Upper lobe of left lung (tissue), 6 donors: ENCODE measurements at regions not wholly inside any gene's neighbourhood (a gene's known extent, or its start where the extent isn't known, plus 50 kb on each side); places are given as distances from the start of the nearest gene placed in this dataset.

Source experiments
- ATAC-seq, 2 donors: fragments of 200-7000 bp; cut with Tn5 transposase; one replicate each; pipeline ENCODE4 v1.9.1; 2022; ENCODE audit warnings: mild to moderate bottlenecking in 2 of 2, moderate library complexity in 2 of 2; ENCODE audit not compliant: low FRiP score in 2 of 2
- DNase-seq, 2 donors: peaks; one replicate each; pipeline ENCODE4 v3.0.0-alpha.2; 2019 to 2020
- H3K27ac ChIP-seq, 4 donors: fragments of 200-600 bp; sonication (generic); one replicate each; pipeline ENCODE4 v1.5.1; 2016 to 2019
- H3K27me3 ChIP-seq, 4 donors: fragments of 200-600 bp; sonication (generic); one replicate each; pipeline ENCODE4 v1.5.1; 2017 to 2019
- H3K36me3 ChIP-seq, 4 donors: fragments of 200-600 bp; sonication (generic); one replicate each; pipeline ENCODE4 v1.5.1; 2016 to 2019
- H3K4me1 ChIP-seq, 4 donors: fragments of 200-600 bp; sonication (generic); one replicate each; pipeline ENCODE4 v1.5.1; 2018 to 2019
- H3K4me3 ChIP-seq, 4 donors: fragments of 200-600 bp; sonication (generic); one replicate each; pipeline ENCODE4 v1.5.1; 2017 to 2019; ENCODE audit warnings: mild to moderate bottlenecking in 2 of 4, moderate library complexity in 1 of 4
- H3K9me3 ChIP-seq, 4 donors: fragments of 200-600 bp; sonication (generic); one replicate each; pipeline ENCODE4 v1.5.1; 2018 to 2019
- EP300 ChIP-seq, 4 donors: sonication (generic); formaldehyde crosslinking; IDR thresholded peaks; one replicate each; pipeline ENCODE4 v1.5.1; 2017; ENCODE audit warnings: antibody characterized with exemption in 4 of 4, control low read depth in 2 of 4
- POLR2A ChIP-seq, 4 donors: fragments of 450-650 bp; IDR thresholded peaks; one replicate each; pipeline ENCODE4 v1.5.1; 2016 to 2017; ENCODE audit warnings: antibody characterized with exemption in 4 of 4, mild to moderate bottlenecking in 2 of 4
- POLR2AphosphoS5 ChIP-seq, 2 donors: sonication (generic); formaldehyde crosslinking; IDR thresholded peaks; one replicate each; pipeline ENCODE4 v1.5.1; 2017; ENCODE audit warnings: antibody characterized with exemption in 2 of 2
- WGBS, 2 donors: methylation state at CpG; one replicate each; pipeline ENCODE4 v1.1.5; 2017 to 2018; 5-methylcytosine and 5-hydroxymethylcytosine counted together
- TF ChIP-seq, protein P1 (sequence below), 6 experiments: fragments of 450-650 bp in 4 of 6; fragments of 200-600 bp in 2 of 6; sonication (generic) in 2 of 6; IDR thresholded peaks; one replicate each; pipeline ENCODE4 v1.5.1; 2016 to 2019; ENCODE audit warnings: antibody characterized with exemption in 6 of 6
- donor health status: DM: no; HTN: no; CAD: no; lungs with moderate emphysema.
- donor health status: DM: no; HTN: yes; CAD: no; lungs with severe emphysema.

- peak in 1 of 2 donors; percentile 51 for DNase-seq
- TF ChIP-seq, protein P1, sequence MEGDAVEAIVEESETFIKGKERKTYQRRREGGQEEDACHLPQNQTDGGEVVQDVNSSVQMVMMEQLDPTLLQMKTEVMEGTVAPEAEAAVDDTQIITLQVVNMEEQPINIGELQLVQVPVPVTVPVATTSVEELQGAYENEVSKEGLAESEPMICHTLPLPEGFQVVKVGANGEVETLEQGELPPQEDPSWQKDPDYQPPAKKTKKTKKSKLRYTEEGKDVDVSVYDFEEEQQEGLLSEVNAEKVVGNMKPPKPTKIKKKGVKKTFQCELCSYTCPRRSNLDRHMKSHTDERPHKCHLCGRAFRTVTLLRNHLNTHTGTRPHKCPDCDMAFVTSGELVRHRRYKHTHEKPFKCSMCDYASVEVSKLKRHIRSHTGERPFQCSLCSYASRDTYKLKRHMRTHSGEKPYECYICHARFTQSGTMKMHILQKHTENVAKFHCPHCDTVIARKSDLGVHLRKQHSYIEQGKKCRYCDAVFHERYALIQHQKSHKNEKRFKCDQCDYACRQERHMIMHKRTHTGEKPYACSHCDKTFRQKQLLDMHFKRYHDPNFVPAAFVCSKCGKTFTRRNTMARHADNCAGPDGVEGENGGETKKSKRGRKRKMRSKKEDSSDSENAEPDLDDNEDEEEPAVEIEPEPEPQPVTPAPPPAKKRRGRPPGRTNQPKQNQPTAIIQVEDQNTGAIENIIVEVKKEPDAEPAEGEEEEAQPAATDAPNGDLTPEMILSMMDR (IDR thresholded peaks at IDR 0.05): no peak
- TF ChIP-seq POLR2A (IDR thresholded peaks at IDR 0.05): no peak
- no peak for TF ChIP-seq EP300 (IDR thresholded peaks at IDR 0.05)
- TF ChIP-seq POLR2AphosphoS5 (IDR thresholded peaks at IDR 0.05): no peak
- ATAC-seq: no peak
- Histone ChIP-seq H3K9me3 (no peaks in the 10 kb centered on the region), H3K27me3 (no peaks in the 10 kb centered on the region), H3K36me3 (no peaks in the 10 kb centered on the region), H3K4me3 (no peak overlapping the region), H3K27ac (no peak overlapping the region), H3K4me1 (no peaks in the 10 kb centered on the region)
- WGBS, 2 donors: 67 to 86% methylated on average over 1 to 4 of the region's 4 CpGs
Observed at GRCh38 chr14:98393527-98393926, 878.5 kb downstream of the BCL11B start.

GRCh38 chr14:98404811-98405210 lies 867.2 kb downstream of the BCL11B start:
- Histone ChIP-seq H3K36me3 (no peaks in the 10 kb centered on the region), H3K4me3 (no peak overlapping the region), H3K27me3 (no peaks in the 10 kb centered on the region), H3K27ac (no peak overlapping the region), H3K9me3 (no peaks in the 10 kb centered on the region), H3K4me1 (no peaks in the 10 kb centered on the region)
- ATAC-seq: no peak
- TF ChIP-seq EP300 (IDR thresholded peaks at IDR 0.05) (no peak), POLR2A (IDR thresholded peaks at IDR 0.05) (no peak), POLR2AphosphoS5 (IDR thresholded peaks at IDR 0.05) (no peak)
- TF ChIP-seq, protein P1 (IDR thresholded peaks at IDR 0.05): no peak
- DNase-seq: no peak

DNA sequence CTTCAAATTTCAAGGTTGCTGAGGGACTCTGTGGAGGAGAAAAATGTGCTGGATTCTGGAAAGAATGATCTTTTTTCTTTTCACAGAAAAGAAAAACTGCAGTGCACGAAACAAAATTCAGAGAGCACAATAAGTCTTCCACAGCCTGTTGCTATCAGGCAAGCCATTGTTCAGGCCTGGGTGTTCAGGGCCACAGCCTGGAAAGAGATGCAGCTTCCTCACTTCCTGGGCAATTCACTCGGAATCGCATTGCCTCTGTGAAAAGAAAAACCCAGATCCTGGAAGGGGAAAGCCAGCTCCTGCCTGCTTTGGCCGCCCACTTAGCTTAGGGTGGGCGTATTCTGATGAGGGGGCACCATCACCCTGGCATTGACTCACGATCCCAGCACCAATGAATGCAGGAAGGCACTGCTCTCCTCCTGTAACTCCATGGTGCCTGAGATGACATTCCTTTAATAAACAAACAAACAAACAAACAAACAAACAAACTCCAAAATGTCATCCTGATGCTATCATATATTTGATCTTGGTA lies 863.9 kb downstream of the BCL11B start:
- no peaks in the 10 kb centered on the region for H3K27me3 ChIP-seq
- no peaks in the 10 kb centered on the region for H3K36me3 ChIP-seq
- ATAC-seq (no peak), DNase-seq (no peak)
- 55 to 71% methylated on average over 6 of the region's 6 CpGs for WGBS, 2 donors
- H3K9me3 ChIP-seq: no peaks in the 10 kb centered on the region
- H3K4me3 ChIP-seq: no peak overlapping the region
- TF ChIP-seq POLR2A (IDR thresholded peaks at IDR 0.05): no peak
- no peak for TF ChIP-seq EP300 (IDR thresholded peaks at IDR 0.05)
- TF ChIP-seq, protein P1 (IDR thresholded peaks at IDR 0.05): no peak
- no peak for TF ChIP-seq POLR2AphosphoS5 (IDR thresholded peaks at IDR 0.05)
- H3K27ac ChIP-seq: no peak overlapping the region
- no peaks in the 10 kb centered on the region for H3K4me1 ChIP-seq

GRCh38 chr14:98408713-98409112 lies 863.3 kb downstream of the BCL11B start:
- ATAC-seq: no peak

GRCh38 chr14:98411154-98411553 lies 860.8 kb downstream of the BCL11B start:
- Histone ChIP-seq H3K27me3 (no peaks in the 10 kb centered on the region), H3K36me3 (no peaks in the 10 kb centered on the region), H3K9me3 (no peaks in the 10 kb centered on the region), H3K4me1 (no peaks in the 10 kb centered on the region), H3K27ac (no peak overlapping the region), H3K4me3 (no peak overlapping the region)
- WGBS, 2 donors: 94% methylated on average over 8 of the region's 8 CpGs
- ATAC-seq: no peak
- no peak for DNase-seq
- no peak for TF ChIP-seq POLR2AphosphoS5 (IDR thresholded peaks at IDR 0.05)
- TF ChIP-seq POLR2A (IDR thresholded peaks at IDR 0.05): no peak
- TF ChIP-seq, protein P1 (IDR thresholded peaks at IDR 0.05): no peak
- no peak for TF ChIP-seq EP300 (IDR thresholded peaks at IDR 0.05)

More at GRCh38 chr14:98408713-98409112, 863.3 kb downstream of the BCL11B start:
- no peaks in the 10 kb centered on the region for H3K9me3 ChIP-seq
- H3K4me3 ChIP-seq: no peak overlapping the region
- DNase-seq: no peak
- no peak overlapping the region for H3K27ac ChIP-seq
- 77 to 86% methylated on average over 6 of the region's 6 CpGs for WGBS, 2 donors
- TF ChIP-seq, protein P1 (IDR thresholded peaks at IDR 0.05): no peak
- no peak for TF ChIP-seq POLR2A (IDR thresholded peaks at IDR 0.05)
- no peak for TF ChIP-seq EP300 (IDR thresholded peaks at IDR 0.05)
- no peak for TF ChIP-seq POLR2AphosphoS5 (IDR thresholded peaks at IDR 0.05)
- H3K36me3 ChIP-seq: no peaks in the 10 kb centered on the region
- no peaks in the 10 kb centered on the region for H3K4me1 ChIP-seq
- no peaks in the 10 kb centered on the region for H3K27me3 ChIP-seq
